Ovary (tissue), 3 donors: ENCODE measurements at regions not wholly inside any gene's neighbourhood (a gene's known extent, or its start where the extent isn't known, plus 50 kb on each side); places are given as distances from the start of the nearest gene placed in this dataset.

ENCODE experiments used
- CTCF ChIP-seq, 3 donors: fragments of 450-650 bp in 2 of 3; fragments of 200-600 bp in 1 of 3; IDR thresholded peaks; one replicate each; pipeline versions ENCODE4 v1.5.1 to v1.8.0; 2016 to 2022; ENCODE audit warnings: antibody characterized with exemption in 3 of 3, mild to moderate bottlenecking in 1 of 3
- POLR2A ChIP-seq: fragments of 450-650 bp; IDR thresholded peaks from one replicate; pipeline ENCODE4 v1.6.1; 2017; ENCODE audit warnings: antibody characterized with exemption, mild to moderate bottlenecking, moderate library complexity
- donor health status: DM: no; HTN: no; CAD: no.

GRCh38 chr9:74107692-74108091, 389.4 kb upstream of the RORB start:
- TF ChIP-seq POLR2A (no peak), CTCF (IDR thresholded peaks at IDR 0.05) (no peak)
